ENCODE measurements at regions not wholly inside any gene's neighbourhood (a gene's known extent, or its start where the extent isn't known, plus 50 kb on each side); places are given as distances from the start of the nearest gene placed in this dataset.

DNA sequence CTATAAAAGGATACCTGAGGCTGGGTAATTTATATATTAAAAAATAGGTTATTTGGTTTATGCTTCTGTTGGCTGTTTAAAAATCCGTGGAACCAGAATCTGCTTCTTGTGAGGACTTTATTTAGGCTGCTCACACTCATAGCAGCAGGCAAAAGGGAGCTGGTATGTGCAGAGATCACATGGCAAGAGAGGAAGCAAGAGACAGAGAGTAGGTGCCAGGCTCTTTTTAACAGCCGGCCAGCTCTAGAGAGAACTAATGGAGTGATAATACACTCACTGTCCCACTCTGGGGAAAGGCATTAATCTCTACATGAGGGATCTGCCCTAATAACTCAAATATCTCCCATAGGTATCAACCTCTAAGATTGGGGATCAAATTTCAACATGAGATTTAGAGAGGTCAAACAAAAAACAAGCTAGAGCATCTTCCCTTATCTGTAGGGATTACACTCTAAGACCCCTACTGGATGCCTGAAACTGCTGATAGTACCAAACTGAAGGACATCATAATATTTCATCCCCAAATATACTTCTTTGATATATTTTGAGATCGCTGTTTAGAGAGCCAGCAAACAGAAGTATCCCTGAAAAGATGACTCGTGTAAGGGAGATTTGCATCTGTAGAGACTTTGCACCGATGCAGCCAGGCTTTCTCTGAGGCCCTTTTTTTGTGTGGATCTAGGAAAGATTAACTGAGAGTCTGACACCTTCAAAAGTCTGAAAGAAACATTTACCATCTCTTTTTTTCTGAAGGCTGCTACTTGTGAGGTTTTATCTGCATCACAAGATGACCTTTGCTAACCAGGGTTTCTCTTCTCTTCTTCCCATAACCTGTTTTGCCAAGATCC is 717.0 kb upstream of the MBL2 start:
- TF ChIP-seq GATA2 (IDR thresholded peaks at IDR 0.05; ENCODE audit: low read depth, low read length), result no peak
- TF ChIP-seq GATA3 (IDR thresholded peaks at IDR 0.05; ENCODE audit: low read depth, low read length), result no peak
